Midbrain (tissue), 1 donor: ENCODE measurements at regions not wholly inside any gene's neighbourhood (a gene's known extent, or its start where the extent isn't known, plus 50 kb on each side); places are given as distances from the start of the nearest gene placed in this dataset.
"Not testable (repeated sequence)": the region's sequence is repeated elsewhere in the genome, so short reads cannot be mapped to it uniquely, and the experiment has no call there.

Experiments used
- DNase-seq: peaks from one replicate; lab custom pipeline; 2025; lab: John Stamatoyannopoulos, UW

DNA sequence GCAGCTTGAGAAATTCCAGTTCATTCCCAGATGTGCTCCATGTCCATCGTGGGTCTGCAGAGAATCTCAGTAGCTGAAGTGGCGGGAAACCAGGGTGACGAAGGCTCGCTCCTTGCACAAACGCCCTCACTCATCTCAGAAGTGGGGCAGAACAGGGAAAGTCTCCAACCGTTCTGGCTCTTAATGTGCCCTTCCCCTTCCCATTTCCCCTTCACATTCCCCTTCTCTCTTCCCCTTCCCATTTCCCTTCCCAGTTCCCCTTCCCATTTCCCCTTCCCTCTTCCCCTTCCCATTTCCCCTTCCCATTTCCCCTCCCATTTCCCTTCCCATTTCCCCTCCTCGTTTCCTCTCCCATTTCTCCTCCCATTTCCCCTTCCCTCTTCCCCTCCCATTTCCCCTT, 108.5 kb downstream of the OLFM1 start:
- not testable (repeated sequence) for DNase-seq

DNA sequence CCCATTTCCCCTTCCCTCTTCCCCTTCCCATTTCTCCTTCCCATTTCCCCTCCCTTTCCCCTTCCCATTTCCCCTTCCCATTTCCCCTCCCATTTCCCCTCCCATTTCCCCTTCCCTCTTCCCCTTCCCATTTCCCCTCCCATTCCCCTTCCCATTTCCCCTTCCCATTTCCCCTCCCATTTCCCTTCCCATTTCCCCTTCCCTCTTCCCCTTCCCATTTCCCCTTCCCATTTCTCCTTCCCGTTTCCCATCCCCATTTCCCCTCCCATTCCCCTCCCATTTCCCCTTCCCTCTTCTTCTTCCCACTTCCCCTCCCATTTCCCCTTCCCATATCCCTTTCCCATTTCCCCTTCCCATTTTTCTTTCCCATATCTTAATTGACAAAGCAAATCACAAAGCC, 109.0 kb downstream of the OLFM1 start:
- no peak for DNase-seq

DNA sequence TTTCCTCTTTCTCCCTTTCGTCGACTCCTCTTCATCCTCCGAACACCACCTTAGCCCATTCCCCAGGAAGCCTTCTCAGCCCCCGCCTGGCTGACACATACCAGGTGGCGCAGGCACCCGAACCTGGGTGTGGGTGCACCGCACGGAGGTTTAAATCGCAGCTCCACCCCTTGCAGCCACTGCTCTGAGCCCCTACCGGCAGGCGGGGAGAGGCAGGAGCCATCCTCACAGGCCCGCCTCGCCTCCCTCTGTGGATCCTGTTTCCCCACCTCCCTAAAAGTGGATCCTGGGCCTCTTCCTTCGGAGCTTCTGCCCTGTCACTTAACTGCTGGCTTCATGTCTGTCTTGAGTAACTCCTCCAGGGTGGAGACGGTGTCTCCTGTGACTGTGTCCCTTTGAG, 110.7 kb downstream of the OLFM1 start:
- DNase-seq, result no peak

DNA sequence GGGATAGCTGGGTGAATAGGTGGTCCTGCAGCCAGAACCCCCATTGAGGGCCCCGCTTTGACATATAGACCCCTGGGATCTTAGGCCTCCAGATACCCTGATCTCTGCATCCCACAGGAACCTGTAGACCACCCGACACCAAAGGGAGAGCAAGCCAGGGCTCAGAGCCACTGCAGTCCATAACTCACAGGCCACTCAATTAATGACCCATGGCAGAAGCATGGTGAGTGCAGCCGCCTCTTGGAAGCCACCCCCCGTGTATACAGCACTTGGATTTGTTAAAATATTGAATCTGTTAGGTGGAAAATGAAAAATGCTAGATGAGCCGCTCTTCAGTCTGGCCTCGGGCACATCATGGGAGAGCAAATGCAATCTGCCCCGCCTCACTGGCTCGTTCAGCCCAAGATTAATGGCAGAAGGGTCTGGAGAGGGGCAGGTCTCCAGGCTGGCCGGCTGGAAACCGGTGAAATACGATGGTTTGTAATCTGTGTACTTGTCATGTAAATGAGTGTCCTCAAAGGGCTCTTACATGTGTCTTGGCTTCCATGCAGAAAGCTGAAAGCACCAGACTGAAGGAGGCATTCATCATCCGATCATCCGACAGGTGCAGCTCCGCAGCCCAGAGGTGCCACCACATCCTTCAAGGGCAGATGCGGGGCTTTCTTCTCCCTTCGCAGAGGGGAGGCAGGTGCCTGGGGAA, 111.3 kb downstream of the OLFM1 start:
- no peak for DNase-seq

DNA sequence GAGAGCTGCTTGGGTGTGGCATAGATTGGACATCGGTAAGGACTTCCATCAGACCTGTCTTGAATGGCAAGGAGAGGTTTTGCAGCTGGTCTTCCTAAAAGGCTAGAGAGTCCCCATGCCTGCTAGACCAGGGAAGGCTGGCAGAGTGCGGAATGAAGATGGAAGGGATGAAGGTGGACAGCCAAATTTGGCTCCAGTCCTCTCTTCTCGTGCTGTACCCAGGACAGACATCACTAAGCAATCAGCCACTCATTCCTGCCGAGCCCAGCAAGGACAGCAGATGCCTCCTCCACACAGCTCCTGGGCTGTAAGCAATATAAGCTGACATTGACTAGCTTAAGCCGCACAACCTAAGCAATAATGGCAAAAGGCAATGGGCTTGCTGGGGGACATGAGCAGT, 112.0 kb downstream of the OLFM1 start:
- DNase-seq, result no peak

DNA sequence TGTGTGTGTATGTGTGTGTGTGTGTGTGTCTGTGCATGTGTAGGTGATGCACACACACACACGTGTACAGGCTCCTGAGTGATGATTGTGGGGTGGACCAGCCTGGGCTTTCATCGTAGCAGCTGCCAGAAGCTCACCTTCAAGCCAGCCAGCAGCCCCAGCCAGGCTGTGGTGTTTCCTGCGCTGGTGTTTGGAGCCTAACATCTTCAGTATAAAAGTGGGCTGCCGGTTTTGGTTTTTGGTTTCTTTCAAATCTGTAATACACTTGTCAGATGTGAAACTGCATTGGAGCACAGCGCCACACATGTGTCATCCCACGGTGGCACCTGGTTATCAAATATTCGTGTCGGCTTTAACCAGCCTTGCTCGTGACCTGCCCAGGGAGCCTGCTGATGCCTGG, 114.2 kb downstream of the OLFM1 start:
- DNase-seq, result no peak

DNA sequence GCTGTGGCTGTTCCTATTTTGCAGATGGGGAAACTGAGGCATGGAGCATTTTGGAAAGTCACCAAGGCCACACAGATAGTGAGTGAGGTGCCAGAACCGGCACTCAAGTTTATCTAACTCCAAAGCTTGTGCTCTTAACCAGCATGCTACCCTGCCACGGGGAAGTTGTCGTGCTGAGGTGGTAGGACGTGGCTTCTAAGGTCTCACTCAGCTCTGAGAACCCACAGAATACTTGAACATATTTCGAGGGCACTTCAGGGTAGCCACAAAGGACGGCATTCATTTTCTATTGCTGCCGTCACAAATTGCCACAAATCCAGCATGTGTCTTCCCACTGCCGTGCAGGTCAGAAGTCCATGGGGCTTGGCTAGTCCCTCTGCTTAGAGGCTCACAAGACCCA, 116.7 kb downstream of the OLFM1 start:
- DNase-seq, result no peak

DNA sequence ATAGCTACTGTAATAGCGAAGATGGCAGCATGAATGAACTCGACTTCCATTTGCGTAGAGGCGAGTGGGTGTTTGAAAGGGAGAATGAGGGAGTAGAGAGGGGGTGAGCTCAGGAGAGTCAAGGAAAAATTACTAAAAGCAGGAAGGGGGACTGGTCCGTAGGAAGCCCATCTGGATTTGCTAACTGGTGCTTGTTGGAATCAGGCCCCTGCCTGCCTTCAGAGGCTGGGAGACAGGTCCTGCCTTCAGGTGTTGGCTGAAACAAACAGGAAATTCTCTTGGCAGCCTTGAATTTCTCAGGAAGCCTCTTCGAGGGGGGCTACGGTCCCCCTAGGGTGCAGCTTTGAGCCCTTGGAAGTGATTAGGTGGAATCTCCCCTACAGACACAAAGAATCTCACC, 121.7 kb downstream of the OLFM1 start:
- no peak for DNase-seq

DNA sequence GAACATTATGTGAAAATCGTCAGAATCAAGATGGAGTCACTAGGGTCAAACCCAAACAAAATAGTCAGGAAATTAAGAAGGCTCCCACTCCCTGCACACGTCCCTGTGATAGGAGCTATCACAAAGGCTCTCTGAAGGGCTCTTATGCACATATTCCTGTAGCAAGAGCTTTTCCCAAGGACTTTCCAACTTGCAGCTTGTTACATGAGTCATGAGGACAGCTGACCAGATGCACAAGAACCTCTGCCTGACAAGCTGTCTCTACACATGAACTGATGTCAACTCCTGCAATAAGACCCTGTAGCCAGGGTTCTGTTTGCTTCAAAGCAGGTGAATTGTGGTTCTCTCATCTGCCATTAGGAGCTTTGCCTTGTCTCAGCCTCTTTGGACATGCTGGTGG, 122.4 kb downstream of the OLFM1 start:
- DNase-seq, result no peak

DNA sequence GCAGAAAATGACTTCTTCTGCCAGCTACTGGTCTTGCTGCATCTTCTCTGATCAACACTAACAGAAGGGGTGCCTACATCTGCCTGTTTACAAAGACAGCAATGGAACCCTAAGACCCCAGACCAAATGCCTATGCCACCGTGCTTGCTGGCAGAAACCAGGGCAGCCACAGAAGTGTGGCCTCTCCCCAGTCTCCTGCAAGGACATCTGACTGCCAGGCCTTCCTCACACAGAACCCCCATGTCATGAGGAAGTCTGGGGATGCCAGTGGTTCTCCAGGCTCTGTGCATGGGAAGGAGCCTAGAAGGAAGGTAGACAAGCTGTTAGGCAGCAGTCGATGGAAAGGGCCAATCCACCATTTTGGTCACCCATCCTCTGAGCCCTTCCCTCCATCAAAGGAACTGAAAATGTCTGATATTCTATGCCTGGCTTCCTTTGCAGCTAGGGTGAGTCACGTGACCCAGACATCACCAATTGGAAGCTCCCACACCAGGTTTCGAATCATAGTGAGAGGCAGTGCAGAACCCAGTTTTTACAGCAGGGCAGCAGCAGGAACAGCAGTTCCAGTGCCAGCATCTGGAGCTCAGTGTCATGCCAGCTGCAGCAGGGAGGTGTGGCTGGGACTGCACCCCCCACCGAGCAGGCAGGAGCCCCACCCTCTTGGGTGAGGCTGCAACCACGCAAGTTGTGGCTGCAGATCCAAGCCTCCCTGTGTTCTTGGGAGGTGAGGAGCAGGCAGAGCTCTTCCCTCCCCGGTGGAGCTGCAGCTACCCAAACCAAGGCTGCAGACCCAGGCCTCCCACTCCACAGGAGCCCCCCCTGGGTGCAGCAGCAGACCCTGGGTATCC, 123.4 kb downstream of the OLFM1 start:
- no peak for DNase-seq

DNA sequence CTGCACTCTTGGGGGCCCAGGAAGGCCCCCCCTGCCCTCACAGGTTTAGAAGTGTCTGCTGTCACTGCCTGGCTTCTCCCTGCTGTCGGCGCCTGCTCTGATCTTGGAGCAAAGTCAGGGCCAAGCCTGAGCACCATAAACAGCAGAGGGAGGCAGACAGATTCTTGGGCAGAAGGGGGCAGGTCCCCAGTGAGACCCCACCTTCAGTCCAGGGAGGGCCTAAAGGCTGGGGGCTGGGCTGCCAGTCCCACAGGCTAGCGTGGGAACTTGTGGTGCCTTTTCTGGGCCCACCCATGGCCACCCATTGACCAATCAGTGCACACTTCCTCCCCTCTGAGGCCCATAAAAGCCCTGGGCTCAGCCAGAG, 124.0 kb downstream of the OLFM1 start:
- no peak for DNase-seq

DNA sequence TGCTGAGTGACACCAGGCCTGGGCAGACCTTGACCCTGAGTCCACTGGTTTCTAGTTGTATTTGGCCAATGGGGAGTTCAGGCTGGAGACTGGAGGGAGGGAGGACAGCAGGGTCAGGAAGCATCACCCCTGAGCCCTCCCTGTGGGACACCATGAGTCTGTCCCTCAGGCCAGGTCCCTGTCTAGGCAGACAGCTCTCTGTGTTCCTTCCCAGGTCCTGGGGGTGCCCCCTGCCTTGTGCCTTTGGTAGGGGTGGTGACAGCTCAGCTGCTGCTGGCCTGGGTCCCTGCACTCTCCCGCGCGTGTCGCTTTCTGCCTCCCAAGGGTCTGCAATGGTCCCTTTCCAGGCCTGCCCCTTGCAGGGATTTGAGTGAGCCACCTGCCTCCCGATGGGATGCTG, 125.5 kb downstream of the OLFM1 start:
- DNase-seq, result no peak

DNA sequence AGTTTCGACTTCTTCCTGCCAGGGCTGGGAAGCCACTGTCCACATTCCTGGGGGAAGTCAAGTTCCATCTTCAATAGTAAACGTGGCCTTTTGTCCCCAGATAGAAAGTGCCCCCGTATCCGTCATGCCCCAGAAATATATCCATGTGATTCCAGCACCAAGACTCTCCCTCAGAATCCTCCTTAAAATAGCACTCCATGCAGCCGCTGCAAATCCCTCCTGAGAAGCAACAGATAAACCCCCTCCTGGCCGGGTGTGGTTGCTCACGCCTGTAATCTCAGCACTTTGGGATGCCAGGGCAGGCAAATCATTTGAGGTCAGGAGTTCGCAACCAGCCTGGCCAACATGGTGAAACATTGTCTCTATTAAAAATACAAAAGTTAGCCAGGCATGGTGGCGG, 126.1 kb downstream of the OLFM1 start:
- DNase-seq, result no peak

DNA sequence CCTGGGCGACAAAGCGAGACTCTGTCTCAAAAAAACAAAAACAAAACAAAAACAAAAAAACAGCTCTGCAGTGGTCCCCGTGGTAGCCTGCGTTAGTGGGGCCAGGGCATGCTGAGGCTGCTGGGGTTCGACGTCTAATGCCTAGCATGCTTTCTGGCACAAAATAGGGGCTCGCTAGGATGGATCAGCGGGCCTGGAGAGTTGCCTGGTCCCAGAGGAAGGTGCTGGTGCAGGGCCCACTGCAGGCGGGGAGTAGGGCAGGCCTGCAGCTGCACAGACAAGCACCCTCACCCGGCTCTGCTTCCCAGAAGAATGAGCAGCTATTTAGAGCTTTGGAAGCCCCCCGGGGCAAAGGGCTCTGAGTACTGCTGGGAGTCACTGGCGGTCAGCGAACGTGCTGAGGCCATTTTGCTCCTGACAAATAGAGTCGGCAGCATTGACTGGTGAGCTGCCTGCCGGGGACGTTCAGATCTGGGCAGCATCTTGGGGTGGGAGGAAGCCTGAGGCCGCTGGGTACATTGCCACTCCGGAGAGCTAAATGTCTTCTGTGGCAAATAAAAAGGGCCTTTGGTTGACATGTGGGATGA, 126.7 kb downstream of the OLFM1 start:
- DNase-seq, result no peak

DNA sequence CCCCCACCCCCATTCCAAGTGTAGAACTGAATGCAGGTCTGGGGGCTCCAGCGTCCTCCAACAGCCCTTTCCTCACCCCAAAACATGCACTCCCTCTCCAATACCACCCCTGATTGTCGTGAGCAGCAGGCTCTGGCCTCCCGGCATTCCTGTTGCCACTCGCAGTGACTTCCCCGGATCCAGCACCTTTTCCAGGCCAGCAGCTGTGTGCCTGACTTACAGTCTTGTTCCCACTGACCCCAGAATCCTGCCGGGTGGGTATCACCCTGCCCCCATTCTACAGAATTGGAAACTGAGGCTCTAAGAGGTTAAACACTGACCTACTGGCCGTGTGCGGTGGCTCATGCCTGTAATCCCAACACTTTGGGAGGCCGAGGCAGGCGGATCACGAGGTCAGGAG, 127.2 kb downstream of the OLFM1 start:
- DNase-seq, result no peak

DNA sequence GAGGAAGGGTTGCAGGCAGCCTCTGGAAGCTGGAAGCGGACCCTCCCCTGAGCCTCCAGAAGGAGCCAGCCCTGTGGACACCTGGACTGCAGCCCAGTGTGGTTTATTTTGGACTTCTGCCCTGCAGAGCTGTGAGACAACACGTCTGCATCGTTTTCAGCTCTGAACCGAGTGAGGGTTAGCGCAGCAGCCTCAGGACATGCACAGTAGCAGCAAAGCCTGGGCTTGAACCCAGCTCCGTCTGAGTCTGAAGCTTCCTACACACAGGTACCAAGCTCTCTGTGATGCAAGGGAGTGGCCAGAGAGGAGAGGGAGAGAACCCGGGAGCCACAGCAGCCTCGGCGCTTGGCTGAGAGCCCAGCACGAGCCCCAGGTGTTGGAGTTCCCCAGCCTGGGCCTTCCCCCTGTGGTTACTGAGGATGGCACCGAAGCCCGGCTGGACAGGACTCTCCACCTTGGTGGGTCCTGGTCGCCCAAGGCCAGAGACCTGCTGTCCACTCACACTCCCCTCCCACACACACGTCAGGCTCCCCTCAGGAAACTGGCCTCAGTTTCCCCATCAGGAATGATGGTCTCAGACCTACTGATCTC, 128.2 kb downstream of the OLFM1 start:
- DNase-seq, result no peak

DNA sequence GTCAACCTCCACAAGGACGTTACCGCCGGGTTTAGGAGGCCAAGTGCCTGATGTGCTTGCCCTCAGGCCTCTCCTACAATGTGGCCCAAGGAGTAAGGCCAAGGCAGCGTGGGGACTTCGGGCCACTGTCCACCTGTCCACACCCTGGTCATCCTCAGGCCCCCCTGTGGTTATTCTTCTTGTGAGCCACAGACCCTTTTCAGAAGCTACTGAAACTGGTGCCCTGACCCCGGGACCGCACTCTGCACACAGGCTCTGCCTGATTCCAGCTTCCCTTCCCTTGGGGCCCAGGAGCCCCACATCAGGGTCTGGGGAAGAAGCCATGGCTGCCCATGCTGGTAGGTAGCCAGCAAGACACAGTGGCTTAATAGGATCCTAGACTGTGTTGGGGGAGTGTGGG, 128.8 kb downstream of the OLFM1 start:
- DNase-seq, result no peak

DNA sequence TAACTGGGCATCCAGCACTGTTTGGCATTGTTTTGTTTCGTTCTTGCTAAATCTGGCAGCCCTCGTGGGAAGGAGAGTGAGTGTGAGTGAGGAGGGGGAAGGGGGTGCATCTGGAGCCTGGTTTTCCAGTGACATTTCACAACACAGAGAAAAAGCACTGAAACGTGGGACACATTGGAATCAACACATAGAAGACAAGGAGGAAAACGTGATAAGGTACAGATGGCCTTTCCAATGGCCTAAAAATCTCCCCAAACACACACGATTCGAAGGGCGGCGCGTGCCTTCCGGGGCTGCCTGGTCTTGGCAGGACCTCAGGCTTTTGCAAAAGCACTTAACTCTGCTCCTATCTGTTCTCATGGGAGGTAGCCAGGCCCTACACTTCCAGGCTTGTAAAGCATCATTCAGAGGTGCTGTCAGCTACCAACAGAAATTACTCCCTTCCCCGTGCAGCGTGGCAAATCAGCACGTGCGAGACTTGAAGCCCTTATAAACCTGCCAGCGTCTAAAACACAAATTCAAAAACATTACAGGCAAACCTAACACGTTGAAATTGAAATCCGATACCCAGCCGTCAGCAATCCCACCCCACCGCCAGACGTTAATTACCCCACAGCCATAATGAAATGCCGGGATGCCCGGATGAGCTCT, 129.4 kb downstream of the OLFM1 start:
- no peak for DNase-seq

DNA sequence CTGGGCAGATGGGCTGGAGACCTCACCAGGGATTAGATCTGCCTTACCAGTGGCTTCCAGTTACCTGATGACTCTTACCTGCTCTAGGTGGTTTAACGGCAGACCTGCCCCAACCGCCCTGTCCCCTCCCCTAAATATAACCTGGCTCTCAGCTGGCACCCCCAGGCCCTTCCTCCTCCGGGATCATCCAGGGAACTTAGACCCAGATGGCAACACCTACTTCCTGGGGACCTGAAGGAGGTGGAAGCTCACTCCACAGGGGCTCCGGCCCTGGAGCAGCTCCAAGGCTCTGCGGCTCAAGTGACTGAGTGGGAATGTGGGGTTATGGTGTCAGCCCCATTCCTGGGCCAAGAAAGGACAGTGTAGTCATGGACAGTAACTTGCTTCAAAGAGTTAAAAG, 130.4 kb downstream of the OLFM1 start:
- DNase-seq, result no peak

DNA sequence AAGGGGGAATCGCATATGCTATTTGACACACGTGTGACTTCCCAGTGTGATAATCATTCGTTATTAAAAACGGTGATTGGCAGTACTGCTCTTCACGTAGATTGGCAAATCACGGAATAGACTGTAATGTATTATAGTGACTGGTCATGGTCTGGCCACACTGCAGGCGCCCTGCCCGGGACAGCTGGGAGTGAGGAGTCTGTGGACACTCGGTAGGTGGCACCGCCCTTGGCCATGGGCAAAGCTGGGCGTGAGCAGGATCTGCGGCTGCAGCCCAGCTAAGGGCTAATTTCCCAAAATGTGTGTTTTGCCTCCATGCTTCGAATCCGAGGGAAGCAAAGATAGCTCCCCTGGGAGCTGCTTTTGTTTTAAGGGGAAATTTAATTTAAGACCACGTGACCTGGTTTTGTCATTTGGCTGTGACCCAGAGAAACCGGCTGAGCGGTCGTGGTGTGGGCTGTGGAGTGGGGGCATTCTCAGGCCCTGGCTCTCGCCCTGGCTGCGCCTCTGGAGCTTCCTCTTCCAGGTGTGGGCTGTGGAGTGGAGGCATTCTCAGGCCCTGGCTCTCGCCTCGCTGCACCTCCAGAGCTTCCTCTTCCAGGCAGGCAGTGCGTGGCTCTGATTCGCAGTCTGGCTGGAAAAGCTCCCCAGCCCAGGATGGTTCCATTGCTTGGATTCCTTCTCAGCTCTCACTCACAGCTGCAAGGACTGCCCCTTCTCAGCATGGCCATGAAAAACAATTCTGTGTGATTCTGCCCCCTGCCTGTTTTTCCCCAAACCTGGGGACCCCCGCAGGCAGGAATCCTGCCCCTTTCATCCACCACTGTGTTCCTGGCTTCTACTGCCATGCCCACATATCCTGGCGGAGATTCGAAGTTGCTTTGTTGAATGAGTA, 131.1 kb downstream of the OLFM1 start:
- no peak for DNase-seq
